Uterus (tissue), 3 donors: ENCODE measurements at regions not wholly inside any gene's neighbourhood (a gene's known extent, or its start where the extent isn't known, plus 50 kb on each side); places are given as distances from the start of the nearest gene placed in this dataset.

Source experiments
- DNase-seq, 2 donors: peaks; one replicate each; pipeline ENCODE4 v3.0.0-alpha.2; 2019 to 2020
- H3K27ac ChIP-seq, 2 donors: fragments of 200-600 bp; sonication (generic); 1 replicate in 1 of 2; 2 replicates in 1 of 2; pipeline ENCODE4 v1.5.1; 2016 to 2018
- H3K27me3 ChIP-seq, 2 donors: fragments of 200-600 bp; sonication (generic); one replicate each; pipeline ENCODE4 v1.5.1; 2018 to 2019; ENCODE audit warnings: control low read depth in 1 of 2
- H3K36me3 ChIP-seq, 2 donors: fragments of 200-600 bp; sonication (generic); one replicate each; pipeline ENCODE4 v1.5.1; 2019; ENCODE audit warnings: control low read depth in 1 of 2
- H3K4me1 ChIP-seq, 2 donors: fragments of 200-600 bp; sonication (generic); one replicate each; pipeline ENCODE4 v1.5.1; 2018 to 2019; ENCODE audit warnings: control low read depth in 1 of 2
- H3K4me3 ChIP-seq, 2 donors: fragments of 200-600 bp; sonication (generic); 1 replicate in 1 of 2; 2 replicates in 1 of 2; pipeline ENCODE4 v1.5.1; 2018 to 2019; ENCODE audit warnings: mild to moderate bottlenecking in 1 of 2
- H3K9me3 ChIP-seq, 2 donors: fragments of 200-600 bp; sonication (generic); one replicate each; pipeline ENCODE4 v1.5.1; 2019; ENCODE audit warnings: control low read depth in 1 of 2
- POLR2A ChIP-seq, 2 donors: fragments of 450-650 bp; IDR thresholded peaks; one replicate each; pipeline ENCODE4 v1.6.1; 2016; ENCODE audit warnings: antibody characterized with exemption in 2 of 2, mild to moderate bottlenecking in 1 of 2, moderate library complexity in 1 of 2
- intact Hi-C: fragments of 100-400 bp; cut with DNase I; formaldehyde crosslinking; loops from one replicate; pipeline ENCODE4 v1.15.1; 2023; ENCODE audit warnings: low total_unique reads
- TF ChIP-seq, protein P1 (sequence below), 4 experiments: fragments of 200-600 bp in 2 of 4; fragments of 450-650 bp in 2 of 4; sonication (generic) in 2 of 4; IDR thresholded peaks; one replicate each; pipeline ENCODE4 v1.5.1; 2016 to 2019; ENCODE audit warnings: antibody characterized with exemption in 4 of 4, mild to moderate bottlenecking in 2 of 4, moderate library complexity in 1 of 4
- donor health status: DM: yes; HTN: yes; CAD: no.

DNA sequence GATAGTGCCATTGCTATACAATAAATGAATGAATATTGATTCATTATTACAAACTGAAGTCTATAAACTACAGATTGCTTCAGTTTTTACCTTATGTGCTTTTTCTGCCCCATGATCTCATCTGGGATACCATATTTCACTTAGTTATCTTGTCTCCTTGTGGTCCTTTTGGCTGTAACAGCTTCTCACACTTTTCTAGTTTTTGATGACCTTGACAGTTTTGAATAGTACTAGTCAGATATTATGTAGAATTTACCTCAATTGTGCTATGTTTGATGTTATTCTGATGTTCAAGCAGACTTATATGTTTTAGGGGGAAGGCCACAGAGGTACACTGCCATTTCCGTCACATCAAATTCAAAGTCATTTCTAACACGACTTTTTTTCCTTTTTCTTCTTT, 2364.3 kb upstream of the ACO1 start:
- H3K27me3 ChIP-seq: no peaks in the 10 kb centered on the region

GRCh38 chr9:30035761-30036160, 2348.7 kb upstream of the ACO1 start:
- Histone ChIP-seq H3K9me3 (no peaks in the 10 kb centered on the region), H3K27ac (no peak overlapping the region), H3K4me1 (no peaks in the 10 kb centered on the region), H3K27me3 (no peaks in the 10 kb centered on the region), H3K4me3 (no peak overlapping the region), H3K36me3 (no peaks in the 10 kb centered on the region)
- intact Hi-C loops: no loop called here
- no peak for DNase-seq
- no peak for TF ChIP-seq POLR2A (IDR thresholded peaks at IDR 0.05)
- TF ChIP-seq, protein P1, sequence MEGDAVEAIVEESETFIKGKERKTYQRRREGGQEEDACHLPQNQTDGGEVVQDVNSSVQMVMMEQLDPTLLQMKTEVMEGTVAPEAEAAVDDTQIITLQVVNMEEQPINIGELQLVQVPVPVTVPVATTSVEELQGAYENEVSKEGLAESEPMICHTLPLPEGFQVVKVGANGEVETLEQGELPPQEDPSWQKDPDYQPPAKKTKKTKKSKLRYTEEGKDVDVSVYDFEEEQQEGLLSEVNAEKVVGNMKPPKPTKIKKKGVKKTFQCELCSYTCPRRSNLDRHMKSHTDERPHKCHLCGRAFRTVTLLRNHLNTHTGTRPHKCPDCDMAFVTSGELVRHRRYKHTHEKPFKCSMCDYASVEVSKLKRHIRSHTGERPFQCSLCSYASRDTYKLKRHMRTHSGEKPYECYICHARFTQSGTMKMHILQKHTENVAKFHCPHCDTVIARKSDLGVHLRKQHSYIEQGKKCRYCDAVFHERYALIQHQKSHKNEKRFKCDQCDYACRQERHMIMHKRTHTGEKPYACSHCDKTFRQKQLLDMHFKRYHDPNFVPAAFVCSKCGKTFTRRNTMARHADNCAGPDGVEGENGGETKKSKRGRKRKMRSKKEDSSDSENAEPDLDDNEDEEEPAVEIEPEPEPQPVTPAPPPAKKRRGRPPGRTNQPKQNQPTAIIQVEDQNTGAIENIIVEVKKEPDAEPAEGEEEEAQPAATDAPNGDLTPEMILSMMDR (IDR thresholded peaks at IDR 0.05): no peak

More for the DNA sequence above, 2364.3 kb upstream of the ACO1 start:
- Histone ChIP-seq H3K4me1 (no peaks in the 10 kb centered on the region), H3K4me3 (no peak overlapping the region), H3K9me3 (no peaks in the 10 kb centered on the region), H3K27ac (no peak overlapping the region), H3K36me3 (no peaks in the 10 kb centered on the region)
- intact Hi-C loops: no loop called here
- TF ChIP-seq, protein P1 (IDR thresholded peaks at IDR 0.05): no peak
- no peak for TF ChIP-seq POLR2A (IDR thresholded peaks at IDR 0.05)
- no peak for DNase-seq

- Histone ChIP-seq H3K27ac (no peak overlapping the region), H3K4me1 (no peaks in the 10 kb centered on the region), H3K27me3 (no peaks in the 10 kb centered on the region), H3K9me3 (no peaks in the 10 kb centered on the region), H3K4me3 (no peak overlapping the region), H3K36me3 (no peaks in the 10 kb centered on the region)
- no peak for DNase-seq
- TF ChIP-seq, protein P1 (IDR thresholded peaks at IDR 0.05): no peak
- TF ChIP-seq POLR2A (IDR thresholded peaks at IDR 0.05): no peak
- intact Hi-C loops: no loop called here
Measured at GRCh38 chr9:30036558-30036957, 2347.9 kb upstream of the ACO1 start.

DNA sequence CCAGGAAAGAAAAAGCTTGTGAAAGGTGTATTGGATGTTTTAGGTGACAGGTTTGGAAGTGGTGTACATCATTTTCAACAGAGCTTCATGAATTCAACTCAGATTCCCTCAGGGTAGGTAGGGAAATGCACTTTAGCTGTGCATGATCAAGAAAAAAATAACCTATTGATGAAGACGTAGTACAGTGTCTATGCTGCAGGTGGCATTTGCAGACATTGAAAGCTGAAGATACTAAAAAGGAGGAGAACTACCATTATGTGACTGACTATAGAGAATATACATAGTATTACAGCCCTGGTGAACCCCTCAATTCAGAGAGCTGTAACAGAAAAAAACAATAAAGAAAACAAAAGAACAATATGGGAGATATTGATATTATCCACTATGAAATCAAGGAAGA, 2344.7 kb upstream of the ACO1 start:
- Histone ChIP-seq H3K4me3 (no peak overlapping the region), H3K36me3 (no peaks in the 10 kb centered on the region), H3K27me3 (no peaks in the 10 kb centered on the region), H3K4me1 (no peaks in the 10 kb centered on the region), H3K27ac (no peak overlapping the region), H3K9me3 (no peaks in the 10 kb centered on the region)
- no peak for DNase-seq
- intact Hi-C loops: no loop called here
- TF ChIP-seq, protein P1 (IDR thresholded peaks at IDR 0.05): no peak
- no peak for TF ChIP-seq POLR2A (IDR thresholded peaks at IDR 0.05)

DNA sequence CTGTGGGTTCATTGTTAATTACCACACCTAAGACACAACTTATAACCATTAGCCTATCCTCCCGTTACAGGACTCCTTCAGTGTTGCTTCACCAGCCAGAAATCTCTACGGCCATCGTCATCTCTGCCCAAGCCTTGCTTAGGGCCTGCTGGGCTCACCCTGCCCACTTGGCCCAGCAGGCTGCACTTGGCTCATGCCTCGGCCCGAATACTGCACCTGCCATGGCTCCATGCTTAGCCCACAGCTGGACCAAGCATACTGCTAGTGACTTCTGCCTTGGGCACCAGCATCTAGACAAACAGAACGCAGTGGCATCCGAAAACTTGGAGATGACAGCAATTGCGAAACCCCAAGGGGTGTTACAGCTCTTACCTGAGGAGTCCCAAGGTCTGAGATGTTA, 2336.0 kb upstream of the ACO1 start:
- DNase-seq: no peak
- no peaks in the 10 kb centered on the region for H3K36me3 ChIP-seq
- TF ChIP-seq, protein P1 (IDR thresholded peaks at IDR 0.05): no peak
- no peak for TF ChIP-seq POLR2A (IDR thresholded peaks at IDR 0.05)
- no peaks in the 10 kb centered on the region for H3K9me3 ChIP-seq
- H3K27ac ChIP-seq: no peak overlapping the region
- H3K4me1 ChIP-seq: no peaks in the 10 kb centered on the region
- no peaks in the 10 kb centered on the region for H3K27me3 ChIP-seq
- no peak overlapping the region for H3K4me3 ChIP-seq
- intact Hi-C loops: no loop called here
